PC-3 (cell line): ENCODE measurements at regions not wholly inside any gene's neighbourhood (a gene's known extent, or its start where the extent isn't known, plus 50 kb on each side); places are given as distances from the start of the nearest gene placed in this dataset.

Experiments used
- ATAC-seq: fragments of 200-7000 bp; cut with Tn5 transposase; 2 replicates; pipeline ENCODE4 v1.9.1; 2020; ENCODE audit warnings: mild to moderate bottlenecking, moderate library complexity
- BruUV-seq: library from RNA; stranded (reverse); fragments of 400-500 nt; replicated peaks from 2 replicates; lab custom pipeline; 2021; lab: Mats Ljungman, UMichigan
- CTCF ChIA-PET: fragments of 300-600 bp; sonication (Branson Sonifier 250); formaldehyde crosslinking; loops from one replicate; lab custom pipeline; 2022; ENCODE audit warnings: antibody characterized with exemption; lab: Charles Lee
- POLR2A ChIA-PET: fragments of 300-600 bp; sonication (Branson Sonifier 250); formaldehyde crosslinking; loops from one replicate; lab custom pipeline; 2022; ENCODE audit warnings: antibody characterized with exemption; ENCODE audit not compliant: unreplicated experiment; lab: Charles Lee
- DNase-seq: peaks from one replicate; pipeline ENCODE4 v3.0.0-alpha.2; 2015
- H2AFZ ChIP-seq: fragments of 300-600 bp; sonication (generic); 2 replicates; pipeline ENCODE4 v1.6.0; 2016; ENCODE audit warnings: antibody characterized with exemption, low read length
- H3F3A ChIP-seq: fragments of 300-600 bp; sonication (generic); one replicate; pipeline ENCODE4 v1.6.0; 2017; ENCODE audit warnings: antibody characterized with exemption, low read length, control low read depth, mild to moderate bottlenecking; ENCODE audit not compliant: unreplicated experiment
- H3K27ac ChIP-seq: fragments of 300-600 bp; sonication (generic); 2 replicates; pipeline ENCODE4 v1.5.1; 2016; ENCODE audit warnings: mild to moderate bottlenecking, low read length
- H3K27me3 ChIP-seq: fragments of 300-600 bp; sonication (generic); 2 replicates; pipeline ENCODE4 v1.6.1; 2016; ENCODE audit warnings: low read length, mixed read lengths
- H3K36me3 ChIP-seq: fragments of 300-600 bp; sonication (generic); 2 replicates; pipeline ENCODE4 v1.6.1; 2016; ENCODE audit warnings: low read depth, mixed run types, low read length, mixed read lengths
- H3K4me1 ChIP-seq: fragments of 300-600 bp; sonication (generic); 2 replicates; pipeline ENCODE4 v1.5.1; 2016; ENCODE audit warnings: low read length; ENCODE audit not compliant: insufficient read depth
- H3K4me2 ChIP-seq: fragments of 300-600 bp; sonication (generic); 2 replicates; pipeline ENCODE4 v1.6.0; 2016; ENCODE audit warnings: low read length
- H3K4me3 ChIP-seq: fragments of 300-600 bp; sonication (generic); 2 replicates; pipeline ENCODE4 v1.5.1; 2016; ENCODE audit warnings: mild to moderate bottlenecking, low read length, mixed read lengths
- H3K79me2 ChIP-seq: fragments of 300-600 bp; sonication (generic); 2 replicates; pipeline ENCODE4 v1.6.1; 2017; ENCODE audit warnings: low read length, mixed read lengths
- H3K9ac ChIP-seq: fragments of 300-600 bp; sonication (generic); 2 replicates; pipeline ENCODE4 v1.6.0; 2016; ENCODE audit warnings: mild to moderate bottlenecking, low read length
- H3K9me2 ChIP-seq: fragments of 300-600 bp; sonication (generic); replicated peaks from 2 replicates; pipeline ENCODE4 v1.6.1; 2016; ENCODE audit warnings: mixed run types, low read length, mixed read lengths
- H3K9me3 ChIP-seq: fragments of 300-600 bp; sonication (generic); 2 replicates; pipeline ENCODE4 v1.6.1; 2016; ENCODE audit warnings: low read length, mixed read lengths
- H4K20me1 ChIP-seq: fragments of 300-600 bp; sonication (generic); 2 replicates; pipeline ENCODE4 v1.6.1; 2016; ENCODE audit warnings: low read length, mixed read lengths
- EZH2 ChIP-seq: fragments of 300-600 bp; sonication (generic); IDR thresholded peaks from one replicate; pipeline ENCODE4 v1.6.1; 2017; ENCODE audit warnings: antibody characterized with exemption, mild to moderate bottlenecking, low read length; ENCODE audit not compliant: unreplicated experiment
- EZH2phosphoT487 ChIP-seq: fragments of 300-600 bp; sonication (generic); IDR thresholded peaks from 2 replicates; pipeline ENCODE4 v1.6.1; 2018; ENCODE audit warnings: mild to moderate bottlenecking, antibody characterized with exemption, low read length, borderline replicate concordance
- intact Hi-C: fragments of 100-400 bp; cut with micrococcal nuclease; formaldehyde crosslinking; loops from 2 replicates; pipeline ENCODE4 v1.9.0; 2023
- TF ChIP-seq, protein P1 (sequence below): fragments of 300-600 bp; sonication (generic); conservative IDR thresholded peaks from 2 replicates; pipeline ENCODE4 v1.5.1; 2017; ENCODE audit warnings: antibody characterized with exemption, low read depth, mild to moderate bottlenecking, low read length

DNA sequence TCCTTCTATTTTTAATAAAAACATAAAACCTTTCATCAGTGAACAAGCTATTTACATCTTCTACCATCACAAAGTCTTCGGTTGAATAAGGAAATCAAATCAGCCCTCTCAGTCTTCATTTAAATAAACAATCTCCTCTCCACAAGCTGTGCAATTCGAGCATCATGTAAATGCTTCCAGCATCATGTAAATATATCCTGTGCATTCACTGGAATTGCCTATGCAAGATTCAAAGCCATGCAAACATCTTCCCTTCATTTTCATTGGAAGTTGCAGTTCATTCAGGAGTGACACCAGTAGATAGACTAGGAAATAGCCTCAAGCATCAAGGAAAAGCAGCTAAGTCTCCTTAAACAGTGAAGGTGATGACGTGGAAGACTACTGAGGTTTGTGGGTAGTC lies 77.7 kb upstream of the PCDH19 start:
- Histone ChIP-seq H3K79me2 (no peaks in the 10 kb centered on the region), H2AFZ (no peak overlapping the region), H3K27ac (no peak overlapping the region), H3K4me2 (no peak overlapping the region), H3K36me3 (no peaks in the 10 kb centered on the region), H3K4me3 (no peak overlapping the region), H3F3A (no peaks in the 10 kb centered on the region), H4K20me1 (no peaks in the 10 kb centered on the region), H3K27me3 (no peaks in the 10 kb centered on the region), H3K4me1 (no peaks in the 10 kb centered on the region), H3K9ac (no peak overlapping the region), H3K9me2 (no peaks in the 10 kb centered on the region), H3K9me3 (no peaks in the 10 kb centered on the region)
- no peak for ATAC-seq
- intact Hi-C loops, result no loop called here
- ChIA-PET POLR2A (no interaction called here), CTCF (no interaction called here)
- no TSS peak for BruUV-seq
- DNase-seq, result no peak
- TF ChIP-seq EZH2phosphoT487, result no peak
- TF ChIP-seq, protein P1, sequence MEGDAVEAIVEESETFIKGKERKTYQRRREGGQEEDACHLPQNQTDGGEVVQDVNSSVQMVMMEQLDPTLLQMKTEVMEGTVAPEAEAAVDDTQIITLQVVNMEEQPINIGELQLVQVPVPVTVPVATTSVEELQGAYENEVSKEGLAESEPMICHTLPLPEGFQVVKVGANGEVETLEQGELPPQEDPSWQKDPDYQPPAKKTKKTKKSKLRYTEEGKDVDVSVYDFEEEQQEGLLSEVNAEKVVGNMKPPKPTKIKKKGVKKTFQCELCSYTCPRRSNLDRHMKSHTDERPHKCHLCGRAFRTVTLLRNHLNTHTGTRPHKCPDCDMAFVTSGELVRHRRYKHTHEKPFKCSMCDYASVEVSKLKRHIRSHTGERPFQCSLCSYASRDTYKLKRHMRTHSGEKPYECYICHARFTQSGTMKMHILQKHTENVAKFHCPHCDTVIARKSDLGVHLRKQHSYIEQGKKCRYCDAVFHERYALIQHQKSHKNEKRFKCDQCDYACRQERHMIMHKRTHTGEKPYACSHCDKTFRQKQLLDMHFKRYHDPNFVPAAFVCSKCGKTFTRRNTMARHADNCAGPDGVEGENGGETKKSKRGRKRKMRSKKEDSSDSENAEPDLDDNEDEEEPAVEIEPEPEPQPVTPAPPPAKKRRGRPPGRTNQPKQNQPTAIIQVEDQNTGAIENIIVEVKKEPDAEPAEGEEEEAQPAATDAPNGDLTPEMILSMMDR, result no peak
- no peak for TF ChIP-seq EZH2

DNA sequence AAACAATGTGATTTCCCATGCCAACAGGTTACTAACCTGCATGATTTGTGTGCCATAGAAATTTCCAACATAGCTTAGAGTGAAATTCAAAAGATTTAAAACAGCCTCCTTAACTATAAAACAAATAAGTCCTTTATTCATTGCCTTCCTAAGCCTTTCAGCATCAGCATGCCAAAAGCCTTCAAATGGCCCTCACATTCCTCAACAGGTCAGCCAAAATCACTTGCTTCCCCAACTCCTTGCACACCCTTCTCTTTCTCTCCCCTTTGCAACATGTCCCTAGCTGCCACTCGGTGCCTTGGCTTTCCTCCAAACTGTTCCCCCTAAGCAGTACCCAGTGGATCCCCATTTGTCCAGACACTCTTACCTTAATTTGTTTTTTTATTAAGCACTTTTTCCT lies 74.9 kb upstream of the PCDH19 start:
- H4K20me1 ChIP-seq, result no peaks in the 10 kb centered on the region
- CTCF ChIA-PET, result no interaction called here
- intact Hi-C loops, result no loop called here
- DNase-seq, result no peak
- H3K36me3 ChIP-seq, result no peaks in the 10 kb centered on the region
- H2AFZ ChIP-seq, result no peak overlapping the region
- H3F3A ChIP-seq, result no peaks in the 10 kb centered on the region
- TF ChIP-seq EZH2, result no peak
- no peak for TF ChIP-seq EZH2phosphoT487
- TF ChIP-seq, protein P1, result no peak
- H3K79me2 ChIP-seq, result no peaks in the 10 kb centered on the region
- BruUV-seq, result no TSS peak
- H3K9me3 ChIP-seq, result no peaks in the 10 kb centered on the region
- no peak for ATAC-seq
- H3K4me3 ChIP-seq, result no peak overlapping the region
- no peak overlapping the region for H3K27ac ChIP-seq
- no peak overlapping the region for H3K9ac ChIP-seq
- no peaks in the 10 kb centered on the region for H3K4me1 ChIP-seq
- POLR2A ChIA-PET, result no interaction called here
- no peaks in the 10 kb centered on the region for H3K9me2 ChIP-seq
- H3K4me2 ChIP-seq, result no peak overlapping the region
- no peaks in the 10 kb centered on the region for H3K27me3 ChIP-seq

DNA sequence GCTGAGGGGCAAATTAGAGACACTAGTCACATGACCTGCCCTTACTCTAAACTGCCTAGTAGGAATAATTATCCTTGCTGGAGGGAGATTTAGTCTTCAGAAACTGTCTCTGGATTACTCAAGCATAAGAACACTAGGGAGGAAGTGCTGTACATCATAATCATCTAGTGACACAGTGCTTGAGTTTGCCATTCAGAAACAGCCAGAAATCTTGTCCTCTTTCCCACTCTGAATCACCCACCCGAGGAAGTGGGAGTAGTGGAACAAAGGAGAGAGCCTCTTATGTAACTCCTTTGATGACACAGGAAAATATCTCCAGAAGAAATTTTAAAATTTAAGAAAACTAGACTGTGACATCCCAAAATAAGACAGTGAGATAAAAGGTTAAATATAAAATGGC lies 69.3 kb upstream of the PCDH19 start:
- Histone ChIP-seq H3K27ac (no peak overlapping the region), H3K4me2 (no peak overlapping the region), H3K36me3 (no peaks in the 10 kb centered on the region), H3K4me1 (no peaks in the 10 kb centered on the region), H3K79me2 (no peaks in the 10 kb centered on the region), H3K9me2 (no peaks in the 10 kb centered on the region), H3K4me3 (no peak overlapping the region), H2AFZ (no peak overlapping the region), H3K27me3 (no peaks in the 10 kb centered on the region), H3F3A (no peaks in the 10 kb centered on the region), H3K9me3 (no peaks in the 10 kb centered on the region), H4K20me1 (no peaks in the 10 kb centered on the region), H3K9ac (no peak overlapping the region)
- POLR2A ChIA-PET, result no interaction called here
- no peak for TF ChIP-seq EZH2
- TF ChIP-seq EZH2phosphoT487, result no peak
- TF ChIP-seq, protein P1, result no peak
- DNase-seq, result no peak
- no peak for ATAC-seq
- intact Hi-C loops, result no loop called here
- CTCF ChIA-PET, result no interaction called here
- no TSS peak for BruUV-seq
